C4-2B (cell line): ENCODE measurements at regions not wholly inside any gene's neighbourhood (a gene's known extent, or its start where the extent isn't known, plus 50 kb on each side); places are given as distances from the start of the nearest gene placed in this dataset.

Source experiments
- ZFX ChIP-seq: fragments of 450-650 bp; IDR thresholded peaks from 2 replicates; pipeline ENCODE4 v1.6.1; 2017
- TF ChIP-seq, protein P1 (sequence below): fragments of 450-650 bp; conservative IDR thresholded peaks from 2 replicates; pipeline ENCODE4 v1.5.1; 2017; ENCODE audit warnings: mild to moderate bottlenecking

DNA sequence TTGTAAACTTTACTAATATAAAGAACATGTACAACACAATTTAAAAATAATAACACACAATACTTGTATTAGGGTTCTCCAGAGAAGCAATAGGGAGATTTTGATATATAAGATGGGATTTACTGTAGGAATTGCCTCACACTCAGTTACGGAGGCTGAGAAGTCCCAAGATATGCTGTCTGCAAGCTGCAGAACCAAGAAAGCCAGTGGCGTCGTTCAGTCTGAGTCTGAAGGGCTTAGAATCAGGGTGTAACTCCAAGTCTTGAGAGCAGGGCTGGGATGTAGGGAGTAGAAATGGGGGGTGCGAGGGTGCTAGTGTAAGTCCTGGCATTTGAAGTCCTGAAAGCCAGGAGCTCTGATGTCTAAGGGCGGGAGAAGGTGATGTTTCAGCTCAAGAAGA, 206.6 kb upstream of the HES1 start:
- TF ChIP-seq, protein P1, sequence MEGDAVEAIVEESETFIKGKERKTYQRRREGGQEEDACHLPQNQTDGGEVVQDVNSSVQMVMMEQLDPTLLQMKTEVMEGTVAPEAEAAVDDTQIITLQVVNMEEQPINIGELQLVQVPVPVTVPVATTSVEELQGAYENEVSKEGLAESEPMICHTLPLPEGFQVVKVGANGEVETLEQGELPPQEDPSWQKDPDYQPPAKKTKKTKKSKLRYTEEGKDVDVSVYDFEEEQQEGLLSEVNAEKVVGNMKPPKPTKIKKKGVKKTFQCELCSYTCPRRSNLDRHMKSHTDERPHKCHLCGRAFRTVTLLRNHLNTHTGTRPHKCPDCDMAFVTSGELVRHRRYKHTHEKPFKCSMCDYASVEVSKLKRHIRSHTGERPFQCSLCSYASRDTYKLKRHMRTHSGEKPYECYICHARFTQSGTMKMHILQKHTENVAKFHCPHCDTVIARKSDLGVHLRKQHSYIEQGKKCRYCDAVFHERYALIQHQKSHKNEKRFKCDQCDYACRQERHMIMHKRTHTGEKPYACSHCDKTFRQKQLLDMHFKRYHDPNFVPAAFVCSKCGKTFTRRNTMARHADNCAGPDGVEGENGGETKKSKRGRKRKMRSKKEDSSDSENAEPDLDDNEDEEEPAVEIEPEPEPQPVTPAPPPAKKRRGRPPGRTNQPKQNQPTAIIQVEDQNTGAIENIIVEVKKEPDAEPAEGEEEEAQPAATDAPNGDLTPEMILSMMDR: no peak
- no peak for TF ChIP-seq ZFX
